Keratinocyte (primary cell): ENCODE measurements at regions not wholly inside any gene's neighbourhood (a gene's known extent, or its start where the extent isn't known, plus 50 kb on each side); places are given as distances from the start of the nearest gene placed in this dataset.

ENCODE experiments used
- EZH2 ChIP-seq: IDR thresholded peaks from one replicate; pipeline ENCODE4 v1.6.1; 2012; ENCODE audit warnings: inconsistent platforms, mild to moderate bottlenecking, low read length, moderate library complexity
- TF ChIP-seq, protein P1 (sequence below), 3 experiments: IDR thresholded peaks in 1 of 3; conservative IDR thresholded peaks in 1 of 3; optimal IDR thresholded peaks in 1 of 3; 2 replicates in 2 of 3; 3 replicates in 1 of 3; pipeline versions ENCODE3 to v1.5.1; 2011; ENCODE audit warnings: low read length in 3 of 3, mild to moderate bottlenecking in 3 of 3, moderate library complexity in 2 of 3, control low read depth in 1 of 3, inconsistent platforms in 1 of 3; ENCODE audit not compliant: insufficient read depth in 2 of 3; ENCODE audit errors: extremely low read depth in 1 of 3

DNA sequence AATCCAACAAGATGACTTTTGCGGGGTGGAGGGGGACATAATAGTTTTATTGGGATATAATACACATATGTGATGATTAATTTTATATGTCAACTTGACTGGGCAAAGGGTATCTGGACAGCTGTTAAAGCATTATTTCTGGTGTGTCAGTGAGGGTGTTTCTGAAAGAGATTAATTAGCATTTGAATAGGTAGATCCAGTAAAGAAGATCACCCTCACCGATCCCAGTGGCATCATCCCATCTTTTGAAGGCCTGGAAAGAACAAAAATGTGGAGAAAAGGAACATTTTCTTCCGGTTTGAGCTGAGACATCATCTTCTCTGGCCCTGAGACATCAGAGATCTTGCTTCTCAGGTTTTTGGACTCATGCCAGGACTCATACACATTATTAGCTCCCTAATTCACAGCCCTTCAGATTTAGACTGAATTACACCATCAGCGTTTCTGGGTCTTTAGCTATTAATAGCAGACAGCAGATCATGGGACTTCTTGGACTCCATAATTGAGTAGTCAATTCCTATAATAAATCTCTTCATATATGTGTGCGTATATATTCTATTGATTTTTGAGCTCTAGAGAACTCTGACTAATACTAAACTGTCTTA, 283.6 kb downstream of the PCNX1 start:
- TF ChIP-seq, protein P1, sequence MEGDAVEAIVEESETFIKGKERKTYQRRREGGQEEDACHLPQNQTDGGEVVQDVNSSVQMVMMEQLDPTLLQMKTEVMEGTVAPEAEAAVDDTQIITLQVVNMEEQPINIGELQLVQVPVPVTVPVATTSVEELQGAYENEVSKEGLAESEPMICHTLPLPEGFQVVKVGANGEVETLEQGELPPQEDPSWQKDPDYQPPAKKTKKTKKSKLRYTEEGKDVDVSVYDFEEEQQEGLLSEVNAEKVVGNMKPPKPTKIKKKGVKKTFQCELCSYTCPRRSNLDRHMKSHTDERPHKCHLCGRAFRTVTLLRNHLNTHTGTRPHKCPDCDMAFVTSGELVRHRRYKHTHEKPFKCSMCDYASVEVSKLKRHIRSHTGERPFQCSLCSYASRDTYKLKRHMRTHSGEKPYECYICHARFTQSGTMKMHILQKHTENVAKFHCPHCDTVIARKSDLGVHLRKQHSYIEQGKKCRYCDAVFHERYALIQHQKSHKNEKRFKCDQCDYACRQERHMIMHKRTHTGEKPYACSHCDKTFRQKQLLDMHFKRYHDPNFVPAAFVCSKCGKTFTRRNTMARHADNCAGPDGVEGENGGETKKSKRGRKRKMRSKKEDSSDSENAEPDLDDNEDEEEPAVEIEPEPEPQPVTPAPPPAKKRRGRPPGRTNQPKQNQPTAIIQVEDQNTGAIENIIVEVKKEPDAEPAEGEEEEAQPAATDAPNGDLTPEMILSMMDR (optimal IDR thresholded peaks at IDR 0.05 in 1 of 3, IDR thresholded peaks at IDR 0.05 in 1 of 3, conservative IDR thresholded peaks at IDR 0.05 in 1 of 3; ENCODE audit: extremely low read depth in 1 of 3, insufficient read depth in 2 of 3, low read length in 3 of 3): no peak
- no peak for TF ChIP-seq EZH2
